GM18499 (cell line): ENCODE measurements at regions not wholly inside any gene's neighbourhood (a gene's known extent, or its start where the extent isn't known, plus 50 kb on each side); places are given as distances from the start of the nearest gene placed in this dataset.

Experiments used
- ATAC-seq: cut with Tn5 transposase; IDR thresholded peaks from one replicate; pipeline ENCODE4 v1.9.1; 2021; ENCODE audit warnings: moderate number of reproducible peaks; ENCODE audit not compliant: insufficient read depth, unreplicated experiment

DNA sequence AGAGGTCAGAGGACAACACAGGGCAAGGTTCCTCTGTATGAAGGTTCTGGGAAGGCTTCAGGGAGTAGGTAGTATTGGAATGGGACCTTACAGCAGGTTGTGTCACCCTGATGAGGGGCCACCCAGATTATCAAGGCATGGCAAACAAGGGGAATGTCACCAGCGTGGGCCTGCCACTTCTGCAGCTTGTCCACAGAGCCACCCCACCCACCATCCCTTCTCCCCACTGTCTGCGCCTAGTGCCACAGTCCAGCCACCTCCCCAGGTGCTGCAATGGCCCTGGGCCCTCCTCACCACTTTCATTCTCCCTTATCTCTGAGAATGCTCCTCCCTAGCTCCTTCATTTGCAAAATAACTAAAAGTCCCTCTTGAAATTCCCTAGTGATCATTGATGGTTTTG is 170.3 kb downstream of the TTC32 start:
- no peak for ATAC-seq

DNA sequence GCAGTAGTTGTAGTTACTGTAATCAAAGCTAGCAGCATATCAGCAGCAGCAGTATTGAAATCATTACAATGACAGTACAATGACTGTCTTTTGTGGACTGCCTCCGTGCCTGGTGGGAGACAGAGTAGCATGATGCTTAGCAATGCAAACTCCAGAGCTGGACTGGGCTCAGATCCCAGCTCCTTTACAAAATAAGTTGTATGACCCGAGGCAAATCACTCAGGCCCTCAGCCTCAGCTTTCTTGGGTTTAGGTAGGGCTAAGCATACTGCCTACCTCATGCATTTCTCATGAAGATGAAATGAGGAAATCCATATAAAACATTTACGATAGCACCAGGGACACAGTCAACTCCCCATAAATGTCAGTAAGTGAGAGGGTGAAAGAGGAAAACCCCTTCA is 170.7 kb downstream of the TTC32 start:
- ATAC-seq, result no peak

DNA sequence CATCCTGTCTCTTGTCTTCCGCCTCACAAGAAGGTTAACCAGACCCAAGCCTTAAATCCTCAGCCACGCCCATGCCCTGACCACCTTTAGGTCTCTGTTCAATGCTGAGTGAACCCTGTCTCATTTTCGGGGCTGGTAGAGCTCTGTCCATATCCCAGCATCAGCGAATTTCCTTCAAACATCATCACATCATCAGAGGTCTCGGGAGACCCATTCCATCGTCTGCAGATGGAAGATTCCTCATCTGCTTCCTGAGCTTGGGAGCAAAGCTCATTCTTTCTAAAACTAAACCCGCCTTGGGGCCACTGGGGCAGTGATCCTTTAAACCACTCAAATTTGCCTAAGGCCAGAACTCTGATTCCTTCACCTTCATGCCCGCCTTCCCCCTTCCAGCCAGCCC is 173.7 kb downstream of the TTC32 start:
- no peak for ATAC-seq

DNA sequence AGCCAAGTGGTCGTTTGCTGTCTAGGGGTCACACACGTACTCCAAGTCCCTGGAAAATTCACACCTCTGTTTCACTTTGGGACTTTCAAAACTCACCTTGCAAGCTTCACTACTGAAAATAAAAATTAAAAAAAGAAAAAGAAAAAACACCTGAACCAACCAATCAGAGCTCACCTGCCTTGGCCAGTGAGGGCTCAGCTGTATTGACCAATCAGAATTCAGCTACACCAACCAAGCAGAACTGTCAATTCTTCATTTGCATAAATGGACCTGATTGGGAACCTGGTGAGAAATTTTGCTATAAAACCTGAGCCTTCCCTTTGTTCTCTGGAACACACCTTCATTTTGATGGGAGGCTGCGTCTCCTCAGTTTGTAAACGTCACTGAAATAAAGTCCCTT is 176.4 kb downstream of the TTC32 start:
- ATAC-seq, result no peak

DNA sequence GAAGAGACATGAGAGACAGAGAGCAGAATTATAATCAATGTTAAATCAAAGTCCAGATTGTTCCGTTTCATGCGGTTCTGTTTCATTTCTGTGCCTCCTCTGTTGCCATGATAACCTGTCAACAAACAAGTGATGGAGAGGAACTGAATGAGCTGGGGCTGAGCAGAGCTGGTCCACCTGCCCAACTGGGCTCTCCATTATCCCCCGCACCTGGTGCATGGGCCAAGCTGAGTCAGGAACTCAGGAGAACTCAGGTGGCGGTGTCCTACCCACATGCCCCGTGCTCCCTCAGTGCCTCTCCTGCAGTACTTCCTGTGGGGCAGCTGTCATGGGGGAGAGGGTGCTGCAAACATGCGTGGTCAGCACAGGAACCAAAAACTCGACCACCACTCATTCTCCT is 178.8 kb downstream of the TTC32 start:
- ATAC-seq, result no peak

DNA sequence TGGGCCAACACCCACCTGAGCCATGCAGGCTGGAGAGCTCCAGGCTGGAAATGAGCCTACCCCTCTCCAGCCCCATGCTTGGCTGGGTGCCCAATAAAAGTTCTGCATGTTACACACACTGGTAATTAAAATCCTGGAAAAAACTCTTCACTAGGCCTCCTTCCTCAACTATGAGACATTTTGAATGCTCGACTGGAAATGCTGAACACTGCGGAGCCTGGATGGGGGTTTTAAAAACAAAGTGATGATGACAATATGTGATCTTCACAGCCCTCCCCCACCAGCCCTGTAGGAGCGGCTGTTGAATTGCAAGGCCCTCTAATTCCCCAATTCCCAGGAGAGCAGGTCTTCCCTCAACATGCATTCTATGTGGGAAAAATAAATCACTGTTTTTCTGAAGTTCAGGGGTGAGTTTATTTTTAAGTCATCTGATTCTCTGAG is 179.2 kb downstream of the TTC32 start:
- no peak for ATAC-seq

DNA sequence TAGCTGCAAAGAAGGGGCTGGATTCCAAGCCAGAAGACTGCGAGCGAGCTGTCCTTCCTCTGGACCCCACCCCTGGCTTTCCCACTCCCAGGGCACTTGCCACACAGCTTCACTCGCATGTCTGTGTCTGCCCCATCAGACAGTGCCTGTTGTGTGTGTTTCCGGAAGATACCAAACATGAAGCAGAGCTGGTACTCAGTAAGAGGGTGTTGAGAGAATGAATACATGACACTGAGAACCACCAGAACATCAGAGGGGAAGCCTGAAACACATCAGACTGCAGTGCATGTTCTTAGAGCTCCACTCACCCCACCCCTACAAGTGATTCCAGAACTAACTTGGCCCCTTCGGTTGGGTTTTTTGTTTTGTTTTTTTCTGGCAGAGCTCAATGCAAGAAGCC is 181.5 kb downstream of the TTC32 start:
- no peak for ATAC-seq

DNA sequence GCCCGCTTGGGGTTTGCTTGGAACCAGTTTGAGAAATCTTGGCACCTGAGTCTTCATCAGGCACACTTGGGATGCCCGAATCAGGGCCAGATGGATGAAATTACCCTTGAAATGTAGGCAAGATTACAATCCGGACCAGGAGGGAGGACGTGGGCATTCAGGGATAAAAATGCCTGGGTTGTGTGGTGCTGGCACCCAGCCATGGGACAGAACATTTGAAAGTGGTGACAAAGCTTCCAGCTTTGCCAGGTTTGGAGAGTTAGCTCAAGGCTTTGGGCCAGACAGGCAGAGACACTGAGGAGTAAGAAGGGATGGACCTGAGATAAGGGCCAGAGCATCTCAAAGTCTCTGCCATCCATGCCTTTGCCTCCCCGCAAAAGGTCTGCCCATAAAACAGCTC is 182.2 kb downstream of the TTC32 start:
- no peak for ATAC-seq

DNA sequence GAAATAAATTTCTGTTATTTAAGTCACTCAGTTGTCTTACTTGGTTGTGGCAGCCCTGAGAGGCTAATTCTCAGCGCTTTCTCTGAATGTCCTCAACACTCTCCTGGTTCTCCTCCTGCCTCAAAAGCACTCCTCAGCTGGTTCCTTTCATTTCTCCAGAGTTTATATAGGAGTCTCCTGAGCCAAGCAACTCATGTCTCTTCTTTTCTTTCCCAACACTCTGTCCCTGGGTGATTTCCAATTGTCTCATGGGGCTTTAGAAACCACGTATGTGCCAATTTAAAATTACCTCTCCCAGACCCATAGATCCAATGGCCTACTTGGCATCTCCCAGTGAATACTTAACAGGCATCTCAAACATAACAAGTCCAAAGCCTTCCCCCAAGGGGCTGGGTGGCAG is 184.3 kb downstream of the TTC32 start:
- no peak for ATAC-seq

DNA sequence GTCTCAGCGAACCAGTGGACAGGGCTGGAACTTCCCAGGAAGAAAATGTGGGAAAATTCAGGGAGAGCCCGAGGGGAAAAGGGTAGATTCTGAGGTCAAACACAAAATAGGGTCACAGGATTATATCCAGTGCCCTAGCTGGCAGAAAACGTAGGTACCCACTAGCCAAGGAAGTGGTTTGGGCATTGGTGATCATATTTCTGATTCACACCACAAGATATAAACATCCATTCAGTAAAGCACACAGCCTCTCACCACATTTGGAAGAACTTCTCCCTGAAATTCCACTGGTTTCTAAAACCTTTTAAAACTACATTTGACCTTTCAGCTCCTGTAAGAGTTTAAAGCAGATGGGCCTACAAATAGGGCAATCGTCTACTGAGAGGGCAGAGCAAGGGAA is 186.9 kb downstream of the TTC32 start:
- ATAC-seq, result no peak

DNA sequence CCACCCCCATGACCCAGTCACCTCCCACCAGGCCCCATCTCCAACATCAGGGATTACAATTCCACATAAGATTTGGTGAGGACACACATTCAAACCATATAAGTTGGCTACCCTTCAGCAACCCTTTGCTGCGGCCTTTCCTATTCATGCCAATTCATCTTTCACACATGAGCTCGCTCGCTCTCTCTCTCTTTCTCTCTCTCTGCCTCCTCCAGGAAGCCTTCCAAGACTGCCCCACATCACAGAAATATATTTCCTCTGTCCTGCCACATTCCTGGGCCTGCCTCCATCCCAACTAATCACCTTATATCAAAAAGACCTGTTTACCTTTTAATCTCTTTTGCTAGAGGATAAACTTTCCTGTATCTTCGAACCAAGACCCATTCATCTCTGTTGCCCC is 188.9 kb downstream of the TTC32 start:
- no peak for ATAC-seq

DNA sequence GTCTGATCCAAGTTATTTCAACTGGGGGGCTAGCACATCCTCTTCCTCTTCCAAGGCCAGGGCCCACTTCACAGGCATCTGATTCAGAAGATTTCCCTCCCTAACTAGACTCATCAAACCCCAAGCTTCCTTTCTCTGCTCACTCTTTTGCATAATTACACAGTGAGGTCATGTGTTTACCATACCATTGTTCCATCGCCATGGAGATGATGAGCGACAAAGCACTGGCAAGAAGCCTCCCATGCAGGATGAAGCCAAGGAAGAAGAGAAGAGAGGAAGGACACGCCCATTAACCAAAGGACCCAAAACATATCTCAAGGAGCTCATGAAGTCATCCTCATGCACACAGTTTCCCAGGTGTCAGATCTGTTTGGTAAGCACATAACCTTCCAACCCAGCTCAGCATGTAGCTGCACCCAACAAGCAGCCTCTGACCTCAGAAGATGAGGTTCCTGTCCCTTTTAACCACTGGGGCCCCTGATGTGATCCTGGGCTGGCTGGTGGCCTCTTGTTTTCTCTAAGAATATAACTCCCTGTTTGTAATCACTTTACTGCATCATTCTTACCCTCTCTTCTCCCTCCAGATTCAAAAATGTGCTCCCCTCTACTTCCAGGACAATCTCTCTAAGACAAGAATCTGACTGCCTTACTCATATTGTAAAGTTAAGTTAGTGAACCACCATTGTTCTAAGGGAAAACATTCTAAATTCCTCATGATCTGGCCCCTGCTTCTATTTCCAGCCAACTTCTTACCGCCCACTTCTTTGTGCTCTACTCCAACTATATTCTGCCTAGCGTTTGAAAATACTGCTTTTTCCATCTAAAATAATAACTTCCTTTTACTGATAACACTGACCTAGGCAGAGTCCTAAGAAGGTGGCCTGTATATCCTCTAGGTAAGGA is 190.1 kb downstream of the TTC32 start:
- no peak for ATAC-seq

DNA sequence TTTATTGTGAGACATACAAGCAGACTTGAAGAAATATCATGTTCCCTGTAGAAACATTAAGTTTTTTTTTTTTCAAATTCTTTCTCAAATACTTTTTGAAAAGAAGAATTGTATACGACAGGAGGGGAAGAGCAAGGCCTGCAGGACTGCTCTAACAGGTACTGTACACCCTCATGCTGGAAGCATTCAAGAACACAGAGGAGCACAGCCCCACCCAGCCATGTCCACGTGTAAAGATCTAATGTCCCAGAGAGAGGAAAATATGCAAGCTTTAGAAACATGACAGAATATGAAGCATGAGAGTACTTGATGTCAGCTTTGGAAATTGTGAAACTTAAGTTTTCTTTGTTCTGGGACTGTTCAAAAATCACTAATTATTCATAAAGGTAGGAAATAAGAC is 191.6 kb downstream of the TTC32 start:
- no peak for ATAC-seq

DNA sequence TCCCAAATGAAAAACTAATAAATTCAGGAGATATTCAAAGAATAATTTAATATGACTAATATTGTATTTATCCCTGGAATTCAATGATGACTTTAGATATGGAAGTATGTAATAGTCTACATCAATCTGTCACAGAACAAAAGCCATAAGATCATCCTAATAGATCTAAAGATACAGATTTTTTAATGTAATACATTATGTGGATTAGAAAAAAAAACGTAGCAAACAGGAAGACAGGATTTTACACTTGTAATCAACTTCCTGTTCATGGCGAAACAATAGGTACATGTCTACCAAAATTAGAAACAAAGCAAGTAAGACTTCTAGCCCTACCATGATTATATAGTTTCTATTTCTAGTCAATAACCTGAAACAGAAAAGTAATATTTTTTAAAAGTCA is 192.2 kb downstream of the TTC32 start:
- no peak for ATAC-seq

DNA sequence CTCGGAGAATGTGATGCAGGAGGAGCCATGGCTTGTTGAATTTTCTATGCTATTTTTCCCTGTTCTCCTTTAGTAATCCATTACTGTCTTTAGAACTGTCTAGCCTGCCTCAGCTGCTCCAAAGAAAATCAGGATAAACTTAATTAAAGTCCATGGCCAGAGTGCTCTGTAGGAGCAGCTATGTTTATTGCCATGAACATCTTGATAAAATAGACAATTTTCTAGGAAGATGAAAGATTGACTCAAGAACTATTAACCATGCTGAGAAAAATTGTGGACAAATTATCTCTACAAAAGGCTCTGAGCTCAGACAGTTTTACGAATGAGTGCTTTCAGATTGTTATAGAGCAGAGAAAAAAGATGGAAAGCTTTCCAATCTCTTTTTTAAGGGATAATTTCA is 193.0 kb downstream of the TTC32 start:
- ATAC-seq, result no peak

DNA sequence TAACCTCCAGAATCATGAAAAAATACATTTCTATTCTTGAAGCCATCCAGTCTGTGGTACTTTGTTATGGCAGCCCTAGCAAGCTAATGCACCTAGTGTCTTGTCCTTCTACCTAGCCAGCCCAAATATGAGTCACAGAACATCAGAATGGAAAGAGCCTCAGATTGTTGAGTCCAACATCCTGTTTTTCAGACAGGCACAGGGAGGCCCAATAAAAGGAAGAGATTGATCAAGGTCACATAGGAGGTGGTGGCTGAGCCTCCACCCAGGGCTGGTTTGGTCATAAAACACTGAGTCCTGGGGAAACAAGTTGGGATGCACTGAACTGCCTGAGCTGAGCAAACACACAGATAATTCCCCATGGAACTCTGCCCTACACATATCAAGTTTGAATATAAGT is 195.5 kb downstream of the TTC32 start:
- ATAC-seq, result no peak

DNA sequence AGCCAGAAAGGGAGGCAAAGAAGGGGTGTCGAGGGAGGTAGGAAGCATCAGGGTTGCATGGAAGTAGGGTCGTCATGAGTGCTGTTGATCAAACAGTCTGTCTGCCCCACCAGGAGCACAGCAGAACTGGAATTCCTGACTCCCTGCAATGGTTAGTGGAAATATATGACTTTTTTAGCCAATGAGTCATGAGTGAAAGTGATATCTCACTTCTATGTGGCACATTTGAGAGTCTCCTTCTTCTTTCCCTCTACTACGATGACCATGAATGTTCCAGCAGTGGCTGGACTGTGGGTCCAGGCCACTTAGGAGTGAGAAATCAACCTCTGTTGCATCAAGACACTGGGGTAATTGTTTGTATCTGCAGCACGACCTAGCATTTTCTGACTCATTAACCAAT is 199.5 kb downstream of the TTC32 start:
- no peak for ATAC-seq

DNA sequence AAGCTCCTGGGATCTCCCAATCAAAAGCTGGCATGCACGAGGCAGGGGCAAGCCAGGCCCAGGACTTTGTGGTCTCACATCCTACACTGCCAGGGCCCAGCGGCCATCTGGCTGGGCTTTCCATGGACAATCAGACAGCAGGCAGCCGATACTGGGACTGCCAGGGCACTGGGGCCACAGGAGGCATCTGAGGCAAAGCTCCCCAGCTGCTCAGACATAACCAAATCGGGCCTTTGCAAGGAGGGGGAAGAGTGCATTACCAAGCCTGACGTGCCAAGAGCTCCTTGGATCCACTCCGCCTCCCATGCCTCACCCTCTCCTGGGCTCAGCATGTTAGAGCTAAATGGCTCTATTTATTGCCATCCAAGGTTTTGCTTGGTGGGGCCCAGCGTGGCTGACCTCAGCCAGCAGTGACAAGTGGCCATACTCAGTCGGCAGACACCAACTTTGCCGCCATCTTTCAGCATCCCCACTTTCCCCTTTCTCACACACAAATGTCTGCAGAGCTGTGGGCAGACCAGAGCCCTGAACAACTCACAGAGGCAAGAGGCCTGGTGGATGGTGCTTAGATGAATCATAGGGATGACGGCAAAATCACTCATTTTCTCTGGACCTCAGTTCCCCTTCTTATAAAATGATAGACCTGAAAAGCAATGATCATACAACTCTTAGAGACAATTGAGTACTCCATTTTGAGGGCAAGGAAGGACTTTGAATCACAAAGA is 200.8 kb downstream of the TTC32 start:
- no peak for ATAC-seq

DNA sequence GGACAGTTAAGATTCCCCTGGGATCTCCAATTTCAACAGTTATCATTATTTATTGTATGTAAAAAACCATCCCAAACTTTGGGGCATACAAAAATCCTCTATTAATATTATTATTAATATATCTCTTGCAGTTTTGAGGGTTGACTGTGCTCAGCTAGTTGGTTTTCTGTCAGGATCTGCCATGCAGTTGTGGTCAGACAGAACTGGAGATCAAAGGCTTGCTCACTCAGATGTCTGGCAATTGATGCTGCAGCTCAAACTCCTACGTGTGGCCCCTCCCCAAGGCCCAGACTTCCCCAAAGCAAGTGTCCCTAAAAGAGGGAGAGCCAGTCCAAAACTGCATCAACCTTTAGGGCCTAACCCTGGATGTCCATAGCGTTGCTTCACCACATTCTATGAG is 204.7 kb downstream of the TTC32 start:
- ATAC-seq, result no peak

DNA sequence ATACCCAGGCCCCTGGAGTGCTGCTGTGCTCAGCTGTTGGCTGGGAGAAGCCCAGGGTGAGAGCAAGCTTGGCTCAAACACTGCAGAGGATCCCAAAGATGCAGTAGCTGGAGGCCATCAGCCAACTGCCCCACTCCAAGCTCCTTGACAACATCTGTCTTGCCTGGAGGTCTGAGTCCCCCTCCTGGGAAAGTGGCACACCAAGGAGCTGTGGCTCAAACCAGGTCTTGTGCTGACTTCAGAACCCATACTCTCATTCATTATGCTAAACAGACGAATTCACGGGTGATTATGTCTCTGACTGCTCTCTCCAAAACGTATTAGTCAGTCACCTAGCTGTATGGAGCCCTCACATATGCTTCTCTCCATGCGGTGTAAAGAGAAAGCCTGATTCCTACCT is 206.1 kb downstream of the TTC32 start:
- no peak for ATAC-seq

DNA sequence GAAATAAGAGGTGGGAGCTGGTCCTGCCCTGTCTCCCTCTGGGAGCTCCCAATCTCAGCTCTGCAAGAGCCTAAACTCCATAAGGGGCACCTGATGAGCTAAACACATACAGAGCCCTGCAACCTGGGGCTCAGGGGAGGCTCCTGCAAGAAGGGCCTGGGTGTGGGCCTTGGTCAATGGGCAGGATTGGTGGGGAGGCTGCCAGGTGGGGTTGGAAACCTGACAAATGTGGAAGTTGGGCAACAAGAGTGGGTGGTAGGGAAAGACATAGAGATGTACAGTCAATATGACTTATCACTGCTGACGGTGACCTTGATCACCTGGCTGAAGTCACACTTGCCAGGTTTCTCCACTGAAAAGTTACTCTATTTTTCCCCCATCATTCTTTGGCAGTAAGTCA is 209.9 kb downstream of the TTC32 start:
- no peak for ATAC-seq

DNA sequence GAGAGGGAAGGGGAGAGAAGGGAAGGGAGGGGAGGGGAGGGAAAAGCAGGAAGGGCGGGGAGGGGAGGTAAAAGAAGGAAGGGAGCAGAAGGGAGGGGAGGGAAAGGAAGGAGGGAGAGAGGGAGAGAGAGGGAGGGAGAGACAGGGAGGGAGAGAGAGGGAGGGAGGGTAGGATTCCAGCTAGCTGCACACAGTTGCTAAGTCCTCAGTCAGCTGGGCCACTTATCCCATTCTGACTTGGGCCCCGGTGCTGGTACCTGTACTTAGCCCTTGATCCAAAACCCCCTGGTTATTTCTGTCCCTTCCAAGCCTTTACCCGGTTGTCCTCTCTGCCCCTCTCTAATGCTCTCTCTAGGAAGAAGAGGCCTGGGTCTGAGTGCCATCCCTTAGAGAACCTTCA is 211.4 kb downstream of the TTC32 start:
- no peak for ATAC-seq
